ENCODE measurements at regions not wholly inside any gene's neighbourhood (a gene's known extent, or its start where the extent isn't known, plus 50 kb on each side); places are given as distances from the start of the nearest gene placed in this dataset.

- TF ChIP-seq CTCF (IDR thresholded peaks at IDR 0.05; ENCODE audit: low read length), result no peak
- no peak for TF ChIP-seq EZH2 (IDR thresholded peaks at IDR 0.05; ENCODE audit: borderline replicate concordance, low read length)
Measured at GRCh38 chr6:22444330-22444729, 125.0 kb upstream of the HDGFL1 start.
